Breast epithelium (tissue), 3 donors: ENCODE measurements at regions not wholly inside any gene's neighbourhood (a gene's known extent, or its start where the extent isn't known, plus 50 kb on each side); places are given as distances from the start of the nearest gene placed in this dataset.

Source experiments
- POLR2A ChIP-seq: fragments of 450-650 bp; IDR thresholded peaks from one replicate; pipeline ENCODE4 v1.6.1; 2016; ENCODE audit warnings: antibody characterized with exemption, mild to moderate bottlenecking, moderate library complexity
- TF ChIP-seq, protein P1 (sequence below), 3 donors: fragments of 450-650 bp; IDR thresholded peaks; one replicate each; pipeline ENCODE4 v1.5.1; 2016 to 2017; ENCODE audit warnings: antibody characterized with exemption in 3 of 3, mild to moderate bottlenecking in 3 of 3, moderate library complexity in 3 of 3

GRCh38 chr20:25863536-25864325 lies 167.1 kb upstream of the ZNF337 start:
- TF ChIP-seq, protein P1, sequence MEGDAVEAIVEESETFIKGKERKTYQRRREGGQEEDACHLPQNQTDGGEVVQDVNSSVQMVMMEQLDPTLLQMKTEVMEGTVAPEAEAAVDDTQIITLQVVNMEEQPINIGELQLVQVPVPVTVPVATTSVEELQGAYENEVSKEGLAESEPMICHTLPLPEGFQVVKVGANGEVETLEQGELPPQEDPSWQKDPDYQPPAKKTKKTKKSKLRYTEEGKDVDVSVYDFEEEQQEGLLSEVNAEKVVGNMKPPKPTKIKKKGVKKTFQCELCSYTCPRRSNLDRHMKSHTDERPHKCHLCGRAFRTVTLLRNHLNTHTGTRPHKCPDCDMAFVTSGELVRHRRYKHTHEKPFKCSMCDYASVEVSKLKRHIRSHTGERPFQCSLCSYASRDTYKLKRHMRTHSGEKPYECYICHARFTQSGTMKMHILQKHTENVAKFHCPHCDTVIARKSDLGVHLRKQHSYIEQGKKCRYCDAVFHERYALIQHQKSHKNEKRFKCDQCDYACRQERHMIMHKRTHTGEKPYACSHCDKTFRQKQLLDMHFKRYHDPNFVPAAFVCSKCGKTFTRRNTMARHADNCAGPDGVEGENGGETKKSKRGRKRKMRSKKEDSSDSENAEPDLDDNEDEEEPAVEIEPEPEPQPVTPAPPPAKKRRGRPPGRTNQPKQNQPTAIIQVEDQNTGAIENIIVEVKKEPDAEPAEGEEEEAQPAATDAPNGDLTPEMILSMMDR (IDR thresholded peaks at IDR 0.05): no peak
- no peak for TF ChIP-seq POLR2A
